Upper lobe of left lung (tissue), 6 donors: ENCODE measurements at regions not wholly inside any gene's neighbourhood (a gene's known extent, or its start where the extent isn't known, plus 50 kb on each side); places are given as distances from the start of the nearest gene placed in this dataset.

Source experiments
- ATAC-seq, 2 donors: fragments of 200-7000 bp; cut with Tn5 transposase; one replicate each; pipeline ENCODE4 v1.9.1; 2022; ENCODE audit warnings: mild to moderate bottlenecking in 2 of 2, moderate library complexity in 2 of 2; ENCODE audit not compliant: low FRiP score in 2 of 2
- DNase-seq, 2 donors: peaks; one replicate each; pipeline ENCODE4 v3.0.0-alpha.2; 2019 to 2020
- H3K27ac ChIP-seq, 4 donors: fragments of 200-600 bp; sonication (generic); one replicate each; pipeline ENCODE4 v1.5.1; 2016 to 2019
- H3K27me3 ChIP-seq, 4 donors: fragments of 200-600 bp; sonication (generic); one replicate each; pipeline ENCODE4 v1.5.1; 2017 to 2019
- H3K36me3 ChIP-seq, 4 donors: fragments of 200-600 bp; sonication (generic); one replicate each; pipeline ENCODE4 v1.5.1; 2016 to 2019
- H3K4me1 ChIP-seq, 4 donors: fragments of 200-600 bp; sonication (generic); one replicate each; pipeline ENCODE4 v1.5.1; 2018 to 2019
- H3K4me3 ChIP-seq, 4 donors: fragments of 200-600 bp; sonication (generic); one replicate each; pipeline ENCODE4 v1.5.1; 2017 to 2019; ENCODE audit warnings: mild to moderate bottlenecking in 2 of 4, moderate library complexity in 1 of 4
- H3K9me3 ChIP-seq, 4 donors: fragments of 200-600 bp; sonication (generic); one replicate each; pipeline ENCODE4 v1.5.1; 2018 to 2019
- EP300 ChIP-seq, 4 donors: sonication (generic); formaldehyde crosslinking; IDR thresholded peaks; one replicate each; pipeline ENCODE4 v1.5.1; 2017; ENCODE audit warnings: antibody characterized with exemption in 4 of 4, control low read depth in 2 of 4
- POLR2A ChIP-seq, 4 donors: fragments of 450-650 bp; IDR thresholded peaks; one replicate each; pipeline ENCODE4 v1.5.1; 2016 to 2017; ENCODE audit warnings: antibody characterized with exemption in 4 of 4, mild to moderate bottlenecking in 2 of 4
- POLR2AphosphoS5 ChIP-seq, 2 donors: sonication (generic); formaldehyde crosslinking; IDR thresholded peaks; one replicate each; pipeline ENCODE4 v1.5.1; 2017; ENCODE audit warnings: antibody characterized with exemption in 2 of 2
- WGBS, 2 donors: methylation state at CpG; one replicate each; pipeline ENCODE4 v1.1.5; 2017 to 2018; 5-methylcytosine and 5-hydroxymethylcytosine counted together
- TF ChIP-seq, protein P1 (sequence below), 6 experiments: fragments of 450-650 bp in 4 of 6; fragments of 200-600 bp in 2 of 6; sonication (generic) in 2 of 6; IDR thresholded peaks; one replicate each; pipeline ENCODE4 v1.5.1; 2016 to 2019; ENCODE audit warnings: antibody characterized with exemption in 6 of 6
- donor health status: DM: no; HTN: no; CAD: no; lungs with moderate emphysema.
- donor health status: DM: no; HTN: yes; CAD: no; lungs with severe emphysema.

DNA sequence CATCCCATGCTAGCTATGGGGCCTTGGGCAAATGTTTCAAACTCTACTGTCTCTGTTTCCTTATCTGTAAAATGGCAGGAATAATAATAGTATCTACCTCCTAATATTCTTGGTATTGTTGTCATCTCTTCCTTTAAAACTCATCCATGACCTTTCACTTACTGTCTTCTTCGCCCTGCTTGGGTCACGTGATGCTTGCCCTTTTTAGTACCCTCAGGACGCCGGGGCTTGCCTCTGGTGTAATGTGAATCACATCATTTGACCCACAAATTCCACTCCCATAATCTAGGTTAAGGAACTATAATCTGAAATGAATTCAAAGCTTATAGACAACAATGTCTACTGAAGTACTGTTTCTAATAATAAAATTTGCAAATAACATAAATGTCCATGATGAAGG is 162.7 kb downstream of the DRD1 start:
- Histone ChIP-seq H3K9me3 (no peaks in the 10 kb centered on the region), H3K36me3 (no peaks in the 10 kb centered on the region), H3K4me3 (no peak overlapping the region), H3K4me1 (no peaks in the 10 kb centered on the region), H3K27me3 (no peaks in the 10 kb centered on the region), H3K27ac (no peak overlapping the region)
- ATAC-seq: no peak
- TF ChIP-seq POLR2A (IDR thresholded peaks at IDR 0.05) (no peak), EP300 (IDR thresholded peaks at IDR 0.05) (no peak), POLR2AphosphoS5 (IDR thresholded peaks at IDR 0.05) (no peak)
- TF ChIP-seq, protein P1, sequence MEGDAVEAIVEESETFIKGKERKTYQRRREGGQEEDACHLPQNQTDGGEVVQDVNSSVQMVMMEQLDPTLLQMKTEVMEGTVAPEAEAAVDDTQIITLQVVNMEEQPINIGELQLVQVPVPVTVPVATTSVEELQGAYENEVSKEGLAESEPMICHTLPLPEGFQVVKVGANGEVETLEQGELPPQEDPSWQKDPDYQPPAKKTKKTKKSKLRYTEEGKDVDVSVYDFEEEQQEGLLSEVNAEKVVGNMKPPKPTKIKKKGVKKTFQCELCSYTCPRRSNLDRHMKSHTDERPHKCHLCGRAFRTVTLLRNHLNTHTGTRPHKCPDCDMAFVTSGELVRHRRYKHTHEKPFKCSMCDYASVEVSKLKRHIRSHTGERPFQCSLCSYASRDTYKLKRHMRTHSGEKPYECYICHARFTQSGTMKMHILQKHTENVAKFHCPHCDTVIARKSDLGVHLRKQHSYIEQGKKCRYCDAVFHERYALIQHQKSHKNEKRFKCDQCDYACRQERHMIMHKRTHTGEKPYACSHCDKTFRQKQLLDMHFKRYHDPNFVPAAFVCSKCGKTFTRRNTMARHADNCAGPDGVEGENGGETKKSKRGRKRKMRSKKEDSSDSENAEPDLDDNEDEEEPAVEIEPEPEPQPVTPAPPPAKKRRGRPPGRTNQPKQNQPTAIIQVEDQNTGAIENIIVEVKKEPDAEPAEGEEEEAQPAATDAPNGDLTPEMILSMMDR (IDR thresholded peaks at IDR 0.05): no peak
- 90 to 91% methylated on average over 4 of the region's 4 CpGs for WGBS, 2 donors
- DNase-seq: no peak

DNA sequence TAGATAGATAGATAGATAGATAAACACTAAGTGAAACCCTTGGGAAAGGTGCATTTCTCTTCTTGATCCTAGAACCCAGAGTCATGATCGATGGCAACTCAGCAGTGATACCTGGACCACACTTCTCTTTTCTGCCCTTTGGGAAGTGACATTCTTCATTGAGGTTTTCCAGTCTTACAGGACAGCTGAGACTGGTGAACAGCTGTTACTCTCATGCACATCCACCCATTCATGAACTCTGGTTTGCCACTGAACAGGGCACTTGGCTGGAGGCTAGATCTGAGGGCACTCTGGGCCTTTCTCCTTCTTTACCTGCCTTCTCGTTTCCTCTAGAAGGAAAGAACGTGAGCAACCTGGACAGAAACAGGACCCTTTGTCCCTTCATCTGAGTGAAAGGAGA is 164.5 kb downstream of the DRD1 start:
- Histone ChIP-seq H3K36me3 (no peaks in the 10 kb centered on the region), H3K27me3 (no peaks in the 10 kb centered on the region), H3K9me3 (no peaks in the 10 kb centered on the region), H3K4me3 (no peak overlapping the region), H3K4me1 (no peaks in the 10 kb centered on the region), H3K27ac (no peak overlapping the region)
- TF ChIP-seq EP300 (IDR thresholded peaks at IDR 0.05) (no peak), POLR2A (IDR thresholded peaks at IDR 0.05) (no peak), POLR2AphosphoS5 (IDR thresholded peaks at IDR 0.05) (no peak)
- 78 to 81% methylated on average over 3 of the region's 3 CpGs for WGBS, 2 donors
- ATAC-seq (no peak), DNase-seq (no peak)

DNA sequence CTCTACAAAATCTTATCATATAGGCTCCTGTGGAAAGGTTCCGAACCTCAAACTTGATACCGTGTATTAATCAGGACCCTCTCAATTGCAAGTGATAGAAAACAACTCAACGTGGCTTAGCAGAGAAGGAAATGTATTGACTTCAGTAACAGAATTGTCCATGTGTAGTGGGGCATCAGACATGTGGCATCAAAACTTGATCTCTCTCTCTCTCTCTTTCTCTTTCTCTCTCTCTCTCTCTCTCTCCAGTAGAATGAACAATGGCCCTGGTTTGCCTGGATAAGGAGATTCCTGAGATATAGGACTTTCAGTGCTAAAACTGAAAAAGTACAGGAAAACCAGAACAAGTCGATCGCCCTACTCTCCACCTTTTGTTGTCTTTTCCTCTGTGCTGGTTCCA is 168.2 kb downstream of the DRD1 start:
- no peak for DNase-seq
- H3K27ac ChIP-seq: no peak overlapping the region
- no peaks in the 10 kb centered on the region for H3K27me3 ChIP-seq
- no peak for TF ChIP-seq EP300 (IDR thresholded peaks at IDR 0.05)
- TF ChIP-seq, protein P1 (IDR thresholded peaks at IDR 0.05): no peak
- no peak for TF ChIP-seq POLR2AphosphoS5 (IDR thresholded peaks at IDR 0.05)
- TF ChIP-seq POLR2A (IDR thresholded peaks at IDR 0.05): no peak
- no peak overlapping the region for H3K4me3 ChIP-seq
- no peak for ATAC-seq
- no peaks in the 10 kb centered on the region for H3K36me3 ChIP-seq
- H3K4me1 ChIP-seq: no peaks in the 10 kb centered on the region
- WGBS, 2 donors: 74 to 79% methylated on average over 5 of the region's 5 CpGs
- no peaks in the 10 kb centered on the region for H3K9me3 ChIP-seq

DNA sequence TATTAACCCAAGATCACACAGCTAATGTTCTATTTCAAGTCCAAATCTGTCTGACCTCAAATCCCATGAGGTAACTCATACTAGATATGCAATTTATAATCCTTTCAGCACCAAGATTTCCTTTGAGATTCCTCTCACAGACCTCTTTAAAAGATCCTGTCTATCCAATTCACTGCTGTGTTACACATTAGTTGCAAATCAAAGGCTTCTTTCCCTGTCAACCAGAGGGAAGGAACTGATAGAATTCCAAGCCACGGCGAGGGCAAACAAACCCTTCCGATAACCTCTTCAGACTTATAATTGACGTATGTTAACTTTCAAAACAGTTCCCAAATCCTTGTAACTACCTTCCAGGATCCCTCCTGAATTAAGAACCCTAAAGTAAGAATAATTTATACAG is 168.9 kb downstream of the DRD1 start:
- WGBS, 2 donors: 39 to 43% methylated on average over 4 of the region's 4 CpGs
- Histone ChIP-seq H3K27me3 (no peaks in the 10 kb centered on the region), H3K4me3 (no peak overlapping the region), H3K9me3 (no peaks in the 10 kb centered on the region), H3K36me3 (no peaks in the 10 kb centered on the region), H3K27ac (no peak overlapping the region), H3K4me1 (no peaks in the 10 kb centered on the region)
- no peak for ATAC-seq
- TF ChIP-seq, protein P1 (IDR thresholded peaks at IDR 0.05): no peak
- no peak for DNase-seq

DNA sequence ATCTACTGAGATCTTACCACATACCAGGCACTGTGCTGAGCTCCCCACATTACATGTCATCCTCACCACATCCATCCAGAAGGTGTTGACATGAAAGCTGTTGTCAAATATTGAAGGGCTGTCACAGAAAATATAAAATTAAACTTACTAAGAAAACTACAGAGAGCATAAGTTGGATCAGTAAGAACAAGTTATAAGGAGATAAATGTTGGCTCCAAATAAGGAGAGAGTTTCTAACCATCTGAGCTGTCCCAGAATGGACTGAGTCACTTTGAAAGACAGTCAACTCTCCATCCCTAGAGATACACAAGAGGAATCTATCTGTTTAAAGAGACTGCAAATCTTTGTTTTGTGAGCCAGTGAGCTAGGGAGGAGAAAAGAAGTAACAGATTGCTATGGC is 169.8 kb downstream of the DRD1 start:
- ATAC-seq: peak in 1 of 2 donors; percentile 57
- TF ChIP-seq POLR2A (IDR thresholded peaks at IDR 0.05) (no peak), POLR2AphosphoS5 (IDR thresholded peaks at IDR 0.05) (no peak), EP300 (IDR thresholded peaks at IDR 0.05) (no peak)
- TF ChIP-seq, protein P1 (IDR thresholded peaks at IDR 0.05): no peak
- Histone ChIP-seq H3K4me1 (no peaks in the 10 kb centered on the region), H3K36me3 (no peaks in the 10 kb centered on the region), H3K27ac (no peak overlapping the region), H3K4me3 (no peak overlapping the region), H3K9me3 (no peaks in the 10 kb centered on the region), H3K27me3 (no peaks in the 10 kb centered on the region)
- DNase-seq: no peak
